ENCODE measurements at regions not wholly inside any gene's neighbourhood (a gene's known extent, or its start where the extent isn't known, plus 50 kb on each side); places are given as distances from the start of the nearest gene placed in this dataset.

GRCh38 chr6:126123226-126123625, 136.9 kb downstream of the TRMT11 start:
- H3K4me1 ChIP-seq (ENCODE audit: control insufficient read depth in 2 of 2, insufficient read depth in 2 of 2, low read length in 2 of 2), result no peaks in the 10 kb centered on the region
- Mint-ChIP-seq H3K27me3 (no peaks in the 10 kb centered on the region), H3K27ac (no peak overlapping the region), H3K4me3 (no peak overlapping the region), H3K9me3 (peaks cover 0 to 2% (median 0%) of the 10 kb centered on the region in 11 donors), H3K4me1 (no peaks in the 10 kb centered on the region), H3K36me3 (peaks cover 0 to 14% (median 3%) of the 10 kb centered on the region in 5 donors)
- no peaks in the 10 kb centered on the region for H3K9me3 ChIP-seq (ENCODE audit: control insufficient read depth in 2 of 3, low read length in 3 of 3)
- H3K36me3 ChIP-seq (ENCODE audit: control insufficient read depth in 2 of 3, insufficient read depth in 3 of 3, low read length in 3 of 3), result no peaks in the 10 kb centered on the region
- H3K27ac ChIP-seq (ENCODE audit: low read depth, low read length), result no peak overlapping the region
- H3K27me3 ChIP-seq (ENCODE audit: control insufficient read depth in 2 of 2, insufficient read depth in 2 of 2, low read length in 2 of 2), result no peaks in the 10 kb centered on the region
- CTCF ChIA-PET, result no interaction called here
- intact Hi-C loops (cut with micrococcal nuclease), result no loop called here
- ATAC-seq, result no peak
- POLR2A ChIA-PET, result no interaction called here
- H3K4me3 ChIP-seq (ENCODE audit: low read length), result no peak overlapping the region
- DNase-seq, result no peak

GRCh38 chr6:126127659-126128058, 141.3 kb downstream of the TRMT11 start:
- Mint-ChIP-seq H3K9me3 (peaks cover 0 to 5% (median 0%) of the 10 kb centered on the region in 11 donors), H3K4me3 (no peak overlapping the region), H3K27ac (no peak overlapping the region), H3K4me1 (no peaks in the 10 kb centered on the region), H3K27me3 (no peaks in the 10 kb centered on the region), H3K36me3 (peaks cover 0 to 44% (median 31%) of the 10 kb centered on the region in 5 donors)
- intact Hi-C loops (cut with micrococcal nuclease), result no loop called here
- Histone ChIP-seq H3K4me3 (ENCODE audit: low read length) (no peak overlapping the region), H3K27me3 (ENCODE audit: control insufficient read depth in 2 of 2, insufficient read depth in 2 of 2, low read length in 2 of 2) (no peaks in the 10 kb centered on the region), H3K9me3 (ENCODE audit: control insufficient read depth in 2 of 3, low read length in 3 of 3) (no peaks in the 10 kb centered on the region), H3K36me3 (ENCODE audit: control insufficient read depth in 2 of 3, insufficient read depth in 3 of 3, low read length in 3 of 3) (no peaks in the 10 kb centered on the region), H3K27ac (ENCODE audit: low read depth, low read length) (no peak overlapping the region), H3K4me1 (ENCODE audit: control insufficient read depth in 2 of 2, insufficient read depth in 2 of 2, low read length in 2 of 2) (no peaks in the 10 kb centered on the region)
- CTCF ChIA-PET, result no interaction called here
- DNase-seq (no peak), ATAC-seq (no peak)
- POLR2A ChIA-PET, result no interaction called here

GRCh38 chr6:126131246-126131645, 144.9 kb downstream of the TRMT11 start:
- H3K9me3 ChIP-seq (ENCODE audit: control insufficient read depth in 2 of 3, low read length in 3 of 3), result no peaks in the 10 kb centered on the region
- no peak overlapping the region for H3K4me3 ChIP-seq (ENCODE audit: low read length)
- no peak for DNase-seq
- Mint-ChIP-seq H3K4me3 (no peak overlapping the region), H3K4me1 (no peaks in the 10 kb centered on the region), H3K9me3 (peaks cover 2 to 32% (median 10%) of the 10 kb centered on the region in 11 donors), H3K27ac (no peak overlapping the region), H3K27me3 (no peaks in the 10 kb centered on the region), H3K36me3 (peaks cover 0 to 60% (median 37%) of the 10 kb centered on the region in 5 donors)
- H3K27me3 ChIP-seq (ENCODE audit: control insufficient read depth in 2 of 2, insufficient read depth in 2 of 2, low read length in 2 of 2), result no peaks in the 10 kb centered on the region
- H3K36me3 ChIP-seq (ENCODE audit: control insufficient read depth in 2 of 3, insufficient read depth in 3 of 3, low read length in 3 of 3), result no peaks in the 10 kb centered on the region
- POLR2A ChIA-PET, result no interaction called here
- no peaks in the 10 kb centered on the region for H3K4me1 ChIP-seq (ENCODE audit: control insufficient read depth in 2 of 2, insufficient read depth in 2 of 2, low read length in 2 of 2)
- CTCF ChIA-PET, result no interaction called here
- ATAC-seq, result no peak
- no peak overlapping the region for H3K27ac ChIP-seq (ENCODE audit: low read depth, low read length)
- intact Hi-C loops (cut with micrococcal nuclease), result no loop called here

GRCh38 chr6:126133984-126134383, 147.6 kb downstream of the TRMT11 start:
- Histone ChIP-seq H3K27ac (ENCODE audit: low read depth, low read length) (no peak overlapping the region), H3K27me3 (ENCODE audit: control insufficient read depth in 2 of 2, insufficient read depth in 2 of 2, low read length in 2 of 2) (no peaks in the 10 kb centered on the region), H3K4me3 (ENCODE audit: low read length) (no peak overlapping the region), H3K4me1 (ENCODE audit: control insufficient read depth in 2 of 2, insufficient read depth in 2 of 2, low read length in 2 of 2) (no peaks in the 10 kb centered on the region), H3K9me3 (ENCODE audit: control insufficient read depth in 2 of 3, low read length in 3 of 3) (no peaks in the 10 kb centered on the region), H3K36me3 (ENCODE audit: control insufficient read depth in 2 of 3, insufficient read depth in 3 of 3, low read length in 3 of 3) (no peaks in the 10 kb centered on the region)
- Mint-ChIP-seq H3K36me3 (peaks cover 0 to 55% (median 38%) of the 10 kb centered on the region in 5 donors), H3K4me3 (no peak overlapping the region), H3K4me1 (no peaks in the 10 kb centered on the region), H3K27ac (no peak overlapping the region), H3K9me3 (peaks cover 3 to 36% (median 13%) of the 10 kb centered on the region in 11 donors), H3K27me3 (no peaks in the 10 kb centered on the region)
- CTCF ChIA-PET, result no interaction called here
- ATAC-seq (no peak), DNase-seq (no peak)
- POLR2A ChIA-PET, result no interaction called here
- intact Hi-C loops (cut with micrococcal nuclease), result no loop called here

GRCh38 chr6:126134491-126134890, 148.2 kb downstream of the TRMT11 start:
- POLR2A ChIA-PET, result no interaction called here
- Mint-ChIP-seq H3K9me3 (peaks cover 3 to 36% (median 13%) of the 10 kb centered on the region in 11 donors), H3K4me1 (no peaks in the 10 kb centered on the region), H3K4me3 (no peak overlapping the region), H3K36me3 (peaks cover 0 to 55% (median 38%) of the 10 kb centered on the region in 5 donors), H3K27me3 (no peaks in the 10 kb centered on the region), H3K27ac (no peak overlapping the region)
- DNase-seq (no peak), ATAC-seq (no peak)
- Histone ChIP-seq H3K27me3 (ENCODE audit: control insufficient read depth in 2 of 2, insufficient read depth in 2 of 2, low read length in 2 of 2) (no peaks in the 10 kb centered on the region), H3K27ac (ENCODE audit: low read depth, low read length) (no peak overlapping the region), H3K4me1 (ENCODE audit: control insufficient read depth in 2 of 2, insufficient read depth in 2 of 2, low read length in 2 of 2) (no peaks in the 10 kb centered on the region), H3K9me3 (ENCODE audit: control insufficient read depth in 2 of 3, low read length in 3 of 3) (no peaks in the 10 kb centered on the region), H3K36me3 (ENCODE audit: control insufficient read depth in 2 of 3, insufficient read depth in 3 of 3, low read length in 3 of 3) (no peaks in the 10 kb centered on the region), H3K4me3 (ENCODE audit: low read length) (no peak overlapping the region)
- CTCF ChIA-PET, result no interaction called here
- intact Hi-C loops (cut with micrococcal nuclease), result no loop called here

- H3K4me1 ChIP-seq (ENCODE audit: control insufficient read depth in 2 of 2, insufficient read depth in 2 of 2, low read length in 2 of 2), result no peaks in the 10 kb centered on the region
- no peak overlapping the region for H3K27ac ChIP-seq (ENCODE audit: low read depth, low read length)
- ATAC-seq (no peak), DNase-seq (no peak)
- ChIA-PET POLR2A (no interaction called here), CTCF (no interaction called here)
- no peaks in the 10 kb centered on the region for H3K27me3 ChIP-seq (ENCODE audit: control insufficient read depth in 2 of 2, insufficient read depth in 2 of 2, low read length in 2 of 2)
- H3K4me3 ChIP-seq (ENCODE audit: low read length), result no peak overlapping the region
- intact Hi-C loops (cut with micrococcal nuclease), result no loop called here
- H3K27me3 Mint-ChIP-seq, result peaks cover 0 to 2% (median 0%) of the 10 kb centered on the region in 5 donors
- H3K36me3 Mint-ChIP-seq, result peaks cover 0 to 7% (median 4%) of the 10 kb centered on the region in 5 donors
- H3K36me3 ChIP-seq (ENCODE audit: control insufficient read depth in 2 of 3, insufficient read depth in 3 of 3, low read length in 3 of 3), result no peaks in the 10 kb centered on the region
- no peak overlapping the region for H3K4me3 Mint-ChIP-seq
- H3K27ac Mint-ChIP-seq, result no peak overlapping the region
- H3K4me1 Mint-ChIP-seq, result no peaks in the 10 kb centered on the region
- H3K9me3 ChIP-seq (ENCODE audit: control insufficient read depth in 2 of 3, low read length in 3 of 3), result no peaks in the 10 kb centered on the region
- peaks cover 0 to 21% (median 8%) of the 10 kb centered on the region in 11 donors for H3K9me3 Mint-ChIP-seq
Measured at GRCh38 chr6:126140015-126140414, 153.7 kb downstream of the TRMT11 start.

GRCh38 chr6:126143761-126144251, 157.5 kb downstream of the TRMT11 start:
- CTCF ChIA-PET, result no interaction called here
- Histone ChIP-seq H3K4me1 (ENCODE audit: control insufficient read depth in 2 of 2, insufficient read depth in 2 of 2, low read length in 2 of 2) (no peaks in the 10 kb centered on the region), H3K36me3 (ENCODE audit: control insufficient read depth in 2 of 3, insufficient read depth in 3 of 3, low read length in 3 of 3) (no peaks in the 10 kb centered on the region), H3K27me3 (ENCODE audit: control insufficient read depth in 2 of 2, insufficient read depth in 2 of 2, low read length in 2 of 2) (no peaks in the 10 kb centered on the region), H3K27ac (ENCODE audit: low read depth, low read length) (no peak overlapping the region), H3K9me3 (ENCODE audit: control insufficient read depth in 2 of 3, low read length in 3 of 3) (no peaks in the 10 kb centered on the region), H3K4me3 (ENCODE audit: low read length) (no peak overlapping the region)
- POLR2A ChIA-PET, result no interaction called here
- Mint-ChIP-seq H3K36me3 (peaks cover 0 to 8% (median 0%) of the 10 kb centered on the region in 5 donors), H3K9me3 (peaks cover 0 to 7% (median 0%) of the 10 kb centered on the region in 11 donors), H3K4me3 (no peak overlapping the region), H3K27ac (no peak overlapping the region), H3K27me3 (peaks cover 0 to 2% (median 0%) of the 10 kb centered on the region in 5 donors), H3K4me1 (no peaks in the 10 kb centered on the region)
- intact Hi-C loops (cut with micrococcal nuclease), result no loop called here
- ATAC-seq (no peak), DNase-seq (no peak)
